ENCODE measurements at regions not wholly inside any gene's neighbourhood (a gene's known extent, or its start where the extent isn't known, plus 50 kb on each side); places are given as distances from the start of the nearest gene placed in this dataset.
"Not testable (repeated sequence)": the region's sequence is repeated elsewhere in the genome, so short reads cannot be mapped to it uniquely, and the experiment has no call there.

GRCh38 chr17:5978496-5978895 is 91.7 kb upstream of the WSCD1 start:
- no peak for DNase-seq

GRCh38 chr17:5980941-5981340 is 89.2 kb upstream of the WSCD1 start:
- no peak for DNase-seq

- DNase-seq, result no peak
Measured at GRCh38 chr17:5986644-5987043, 83.5 kb upstream of the WSCD1 start.

- DNase-seq, result no peak
Measured at GRCh38 chr17:6000426-6000825, 69.8 kb upstream of the WSCD1 start.

GRCh38 chr17:6003221-6003620 is 67.0 kb upstream of the WSCD1 start:
- DNase-seq, result not testable (repeated sequence)

- DNase-seq, result no peak
Measured at GRCh38 chr17:6005939-6006338, 64.2 kb upstream of the WSCD1 start.

- DNase-seq, result no peak
Measured at GRCh38 chr17:6011206-6011605, 59.0 kb upstream of the WSCD1 start.

GRCh38 chr17:6018788-6019187 is 51.4 kb upstream of the WSCD1 start:
- no peak for DNase-seq

- DNase-seq, result peak in 1 of 2 donors; percentile 7
Measured at GRCh38 chr17:6019959-6020358, 50.2 kb upstream of the WSCD1 start.

- DNase-seq, result no peak
Measured at GRCh38 chr17:6020376-6021010, 49.7 kb upstream of the WSCD1 start.
